ENCODE measurements at regions not wholly inside any gene's neighbourhood (a gene's known extent, or its start where the extent isn't known, plus 50 kb on each side); places are given as distances from the start of the nearest gene placed in this dataset.

- H3K9me3 Mint-ChIP-seq, result peaks cover 5% of the 10 kb centered on the region
- no peaks in the 10 kb centered on the region for H3K27me3 Mint-ChIP-seq
- H3K27ac Mint-ChIP-seq, result no peak overlapping the region
- no peak overlapping the region for H3K4me3 Mint-ChIP-seq
- H3K36me3 Mint-ChIP-seq (ENCODE audit: low read depth), result no peaks in the 10 kb centered on the region
- no peaks in the 10 kb centered on the region for H3K4me1 Mint-ChIP-seq (ENCODE audit: low read depth)
Measured at GRCh38 chr12:18992336-18992735, 137.2 kb upstream of the PLEKHA5 start.

- no peaks in the 10 kb centered on the region for H3K4me1 Mint-ChIP-seq (ENCODE audit: low read depth)
- no peaks in the 10 kb centered on the region for H3K27me3 Mint-ChIP-seq
- H3K4me3 Mint-ChIP-seq, result no peak overlapping the region
- no peak overlapping the region for H3K27ac Mint-ChIP-seq
- H3K36me3 Mint-ChIP-seq (ENCODE audit: low read depth), result no peaks in the 10 kb centered on the region
- peaks cover 5% of the 10 kb centered on the region for H3K9me3 Mint-ChIP-seq
Measured at GRCh38 chr12:18998343-18999261, 130.9 kb upstream of the PLEKHA5 start.

DNA sequence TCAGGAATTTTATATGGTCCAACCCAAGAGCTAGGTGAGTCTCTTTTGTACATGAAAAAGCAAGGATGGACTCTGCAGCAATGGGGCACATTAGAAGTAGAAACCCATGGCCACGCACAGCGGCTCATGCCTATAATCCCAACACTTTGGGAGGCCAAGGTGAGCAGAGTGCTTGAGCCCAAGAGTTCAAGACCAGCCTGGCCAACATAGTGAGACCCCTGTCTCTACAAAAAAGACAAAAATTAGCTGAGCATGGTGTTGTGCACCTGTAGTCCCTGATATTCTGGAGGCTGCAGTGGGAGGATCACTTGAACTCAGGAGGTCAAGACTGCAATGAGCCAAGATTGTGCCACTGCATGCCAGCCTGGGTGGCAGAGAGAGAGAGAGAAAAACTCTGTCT is 128.7 kb upstream of the PLEKHA5 start:
- Mint-ChIP-seq H3K4me3 (no peak overlapping the region), H3K27me3 (no peaks in the 10 kb centered on the region), H3K27ac (no peak overlapping the region)

GRCh38 chr12:19002216-19002615 is 127.3 kb upstream of the PLEKHA5 start:
- Mint-ChIP-seq H3K4me3 (no peak overlapping the region), H3K4me1 (ENCODE audit: low read depth) (no peaks in the 10 kb centered on the region), H3K27me3 (no peaks in the 10 kb centered on the region), H3K9me3 (no peaks in the 10 kb centered on the region), H3K27ac (no peak overlapping the region), H3K36me3 (ENCODE audit: low read depth) (no peaks in the 10 kb centered on the region)

More for the DNA sequence above, 128.7 kb upstream of the PLEKHA5 start:
- H3K4me1 Mint-ChIP-seq (ENCODE audit: low read depth), result no peaks in the 10 kb centered on the region
- no peaks in the 10 kb centered on the region for H3K36me3 Mint-ChIP-seq (ENCODE audit: low read depth)
- H3K9me3 Mint-ChIP-seq, result peaks cover 5% of the 10 kb centered on the region

- no peaks in the 10 kb centered on the region for H3K4me1 Mint-ChIP-seq (ENCODE audit: low read depth)
Measured at GRCh38 chr12:19003141-19003540, 126.4 kb upstream of the PLEKHA5 start.

DNA sequence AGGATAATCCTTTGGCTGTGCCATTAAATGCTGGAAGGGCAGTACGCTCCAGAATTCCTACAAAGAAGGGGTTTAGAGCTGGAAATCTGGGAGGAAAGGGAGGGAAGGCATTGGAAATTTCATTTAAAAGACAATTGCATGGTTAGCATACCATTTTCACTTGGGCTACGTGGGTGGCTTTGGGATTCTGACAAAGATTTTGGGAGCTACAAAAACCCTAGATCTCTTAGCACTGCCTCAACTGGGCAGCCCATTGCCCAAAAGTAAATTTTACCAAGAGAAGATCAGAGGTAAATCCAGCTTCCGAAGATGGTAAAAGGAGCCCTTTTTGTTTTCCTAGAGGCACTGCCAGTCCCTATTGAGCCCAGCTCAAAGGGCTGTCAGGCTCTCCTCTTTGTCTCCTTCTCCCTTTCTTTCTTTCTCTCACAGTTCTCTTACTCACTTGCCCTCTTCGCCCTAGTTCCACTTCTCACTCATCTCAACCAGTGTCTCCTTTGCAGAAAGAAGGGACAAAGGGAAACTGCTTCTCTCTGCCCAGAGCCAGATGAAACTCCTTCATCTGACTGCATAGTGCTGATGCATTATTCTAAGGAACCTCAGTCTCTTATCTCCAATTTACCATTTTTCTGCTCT is 125.4 kb upstream of the PLEKHA5 start:
- Mint-ChIP-seq H3K27ac (no peak overlapping the region), H3K36me3 (ENCODE audit: low read depth) (no peaks in the 10 kb centered on the region), H3K27me3 (no peaks in the 10 kb centered on the region), H3K4me3 (no peak overlapping the region), H3K9me3 (no peaks in the 10 kb centered on the region), H3K4me1 (ENCODE audit: low read depth) (no peaks in the 10 kb centered on the region)

More at GRCh38 chr12:19003141-19003540, 126.4 kb upstream of the PLEKHA5 start:
- Mint-ChIP-seq H3K27me3 (no peaks in the 10 kb centered on the region), H3K4me3 (no peak overlapping the region), H3K27ac (no peak overlapping the region), H3K9me3 (no peaks in the 10 kb centered on the region), H3K36me3 (ENCODE audit: low read depth) (no peaks in the 10 kb centered on the region)

DNA sequence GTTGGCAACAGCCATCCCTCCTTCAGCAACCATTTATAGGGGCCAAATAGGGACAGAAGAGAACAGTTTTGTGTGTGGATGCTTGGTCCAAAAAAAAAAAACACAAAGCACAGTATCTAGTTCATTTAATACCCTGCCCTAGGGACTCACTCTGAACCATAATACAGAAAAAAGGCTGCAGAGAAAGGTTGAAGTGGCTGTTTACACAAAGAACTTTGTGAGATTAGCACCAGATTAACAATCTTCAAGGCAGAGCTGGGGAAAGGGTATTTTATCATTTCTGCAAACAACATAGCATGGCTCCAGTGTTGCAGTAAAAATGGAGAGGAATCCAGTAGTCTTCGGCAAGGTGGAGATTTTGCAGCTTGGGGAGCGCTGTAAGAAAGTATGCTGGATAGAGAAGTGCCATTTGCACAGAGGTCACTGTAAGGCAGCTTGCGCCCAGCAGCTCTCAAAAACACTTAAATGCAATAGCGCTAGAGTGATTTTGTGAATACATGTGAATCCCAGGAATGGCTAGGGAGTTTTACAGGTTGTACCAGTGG is 124.2 kb upstream of the PLEKHA5 start:
- Mint-ChIP-seq H3K27ac (no peak overlapping the region), H3K9me3 (no peaks in the 10 kb centered on the region), H3K4me1 (ENCODE audit: low read depth) (no peaks in the 10 kb centered on the region), H3K36me3 (ENCODE audit: low read depth) (no peaks in the 10 kb centered on the region), H3K4me3 (no peak overlapping the region), H3K27me3 (no peaks in the 10 kb centered on the region)

DNA sequence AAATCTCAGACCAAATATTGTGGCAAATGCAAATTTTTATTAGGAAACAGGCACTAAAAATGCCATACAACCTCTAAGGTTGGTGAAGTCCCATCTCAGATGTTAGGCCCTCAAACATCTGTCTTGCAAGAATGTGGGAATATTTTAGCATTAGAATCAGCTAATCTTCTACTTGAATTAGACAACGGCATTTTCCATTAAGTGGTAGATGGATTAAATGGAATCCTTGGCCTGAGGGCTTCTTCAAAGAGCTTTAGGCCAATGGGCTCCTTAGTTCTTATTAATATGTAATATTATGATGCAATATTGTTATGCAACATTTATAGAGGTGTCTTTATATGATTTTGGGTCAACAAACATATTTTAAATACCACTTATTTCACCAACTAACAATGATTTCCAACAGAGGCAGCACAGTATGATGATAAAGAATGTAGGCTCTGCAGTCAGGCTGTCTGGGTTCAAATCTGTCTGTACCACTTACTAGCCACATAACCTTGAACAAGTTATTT is 122.9 kb upstream of the PLEKHA5 start:
- Mint-ChIP-seq H3K27ac (no peak overlapping the region), H3K4me3 (no peak overlapping the region), H3K36me3 (ENCODE audit: low read depth) (no peaks in the 10 kb centered on the region), H3K27me3 (no peaks in the 10 kb centered on the region), H3K9me3 (no peaks in the 10 kb centered on the region), H3K4me1 (ENCODE audit: low read depth) (no peaks in the 10 kb centered on the region)

DNA sequence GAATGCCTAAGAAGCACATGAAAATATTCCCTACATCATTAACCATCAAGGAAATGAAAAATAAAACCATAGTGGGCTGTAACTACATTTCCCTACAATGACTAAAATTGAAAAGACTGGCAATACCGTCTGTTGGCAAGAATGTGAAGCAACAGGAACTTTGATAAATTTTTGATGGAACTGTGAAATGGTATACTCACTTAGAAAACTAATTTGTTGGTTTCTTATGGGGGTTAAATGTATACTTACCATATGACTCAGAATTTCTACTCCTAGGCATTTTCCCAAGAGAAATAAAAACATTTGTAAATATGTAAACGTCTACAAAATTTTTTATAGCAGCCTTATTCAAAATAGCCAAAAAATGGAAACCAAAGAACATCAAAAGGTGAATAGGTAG is 121.4 kb upstream of the PLEKHA5 start:
- Mint-ChIP-seq H3K27ac (no peak overlapping the region), H3K9me3 (no peaks in the 10 kb centered on the region), H3K4me3 (no peak overlapping the region), H3K36me3 (ENCODE audit: low read depth) (no peaks in the 10 kb centered on the region), H3K4me1 (ENCODE audit: low read depth) (no peaks in the 10 kb centered on the region), H3K27me3 (no peaks in the 10 kb centered on the region)

GRCh38 chr12:19010087-19010486 is 119.4 kb upstream of the PLEKHA5 start:
- Mint-ChIP-seq H3K4me1 (ENCODE audit: low read depth) (no peaks in the 10 kb centered on the region), H3K27me3 (no peaks in the 10 kb centered on the region), H3K36me3 (ENCODE audit: low read depth) (no peaks in the 10 kb centered on the region), H3K9me3 (no peaks in the 10 kb centered on the region), H3K27ac (no peak overlapping the region), H3K4me3 (no peak overlapping the region)

- Mint-ChIP-seq H3K4me1 (ENCODE audit: low read depth) (no peaks in the 10 kb centered on the region), H3K9me3 (no peaks in the 10 kb centered on the region), H3K4me3 (no peak overlapping the region), H3K36me3 (ENCODE audit: low read depth) (no peaks in the 10 kb centered on the region), H3K27me3 (no peaks in the 10 kb centered on the region), H3K27ac (no peak overlapping the region)
Measured at GRCh38 chr12:19010726-19011125, 118.8 kb upstream of the PLEKHA5 start.

GRCh38 chr12:19012965-19013364 is 116.6 kb upstream of the PLEKHA5 start:
- Mint-ChIP-seq H3K4me3 (no peak overlapping the region), H3K27me3 (no peaks in the 10 kb centered on the region), H3K27ac (no peak overlapping the region), H3K4me1 (ENCODE audit: low read depth) (no peaks in the 10 kb centered on the region), H3K36me3 (ENCODE audit: low read depth) (no peaks in the 10 kb centered on the region), H3K9me3 (no peaks in the 10 kb centered on the region)

- no peaks in the 10 kb centered on the region for H3K36me3 Mint-ChIP-seq (ENCODE audit: low read depth)
- no peaks in the 10 kb centered on the region for H3K4me1 Mint-ChIP-seq (ENCODE audit: low read depth)
- H3K4me3 Mint-ChIP-seq, result no peak overlapping the region
- no peaks in the 10 kb centered on the region for H3K27me3 Mint-ChIP-seq
- H3K9me3 Mint-ChIP-seq, result no peaks in the 10 kb centered on the region
- no peak overlapping the region for H3K27ac Mint-ChIP-seq
Measured at GRCh38 chr12:19014240-19014639, 115.3 kb upstream of the PLEKHA5 start.

- no peaks in the 10 kb centered on the region for H3K9me3 Mint-ChIP-seq
- H3K4me1 Mint-ChIP-seq (ENCODE audit: low read depth), result no peaks in the 10 kb centered on the region
- H3K27me3 Mint-ChIP-seq, result no peaks in the 10 kb centered on the region
- H3K4me3 Mint-ChIP-seq, result no peak overlapping the region
- H3K36me3 Mint-ChIP-seq (ENCODE audit: low read depth), result no peaks in the 10 kb centered on the region
- H3K27ac Mint-ChIP-seq, result no peak overlapping the region
Measured at GRCh38 chr12:19015285-19015684, 114.2 kb upstream of the PLEKHA5 start.

DNA sequence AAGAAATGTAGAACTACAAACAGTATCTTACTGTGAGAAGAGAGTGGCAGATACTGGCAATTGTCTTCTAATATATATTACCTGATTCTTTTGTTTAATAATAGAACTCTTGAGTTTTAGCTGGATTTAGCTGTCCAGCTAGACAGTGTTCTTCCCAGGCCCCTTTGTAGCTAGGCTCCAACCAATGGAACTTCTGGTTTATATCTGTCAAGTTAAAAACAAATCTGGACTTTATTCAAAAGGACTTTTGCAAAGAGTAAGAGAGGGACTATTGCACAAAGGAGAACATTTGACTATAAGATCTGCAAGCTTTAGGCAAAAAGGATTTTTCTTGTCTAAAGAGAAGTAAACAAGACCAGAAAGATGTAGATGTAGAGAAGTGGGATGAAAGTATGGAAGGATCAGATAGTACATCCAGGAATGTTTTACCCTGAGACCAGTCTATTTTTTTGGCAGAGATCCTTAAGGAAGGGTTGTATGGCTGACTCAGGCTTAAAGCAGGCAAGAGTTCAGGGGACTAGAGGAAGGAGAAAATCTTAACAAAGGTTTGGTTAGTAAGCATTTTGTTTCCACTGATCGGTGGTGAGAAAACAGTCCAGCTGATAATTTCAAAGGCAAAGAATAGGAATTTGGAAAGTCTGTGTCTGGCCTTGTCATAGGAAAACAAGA is 111.1 kb upstream of the PLEKHA5 start:
- H3K27ac Mint-ChIP-seq, result no peak overlapping the region
- no peaks in the 10 kb centered on the region for H3K4me1 Mint-ChIP-seq (ENCODE audit: low read depth)
- H3K27me3 Mint-ChIP-seq, result no peaks in the 10 kb centered on the region

More for the DNA sequence above, 111.1 kb upstream of the PLEKHA5 start:
- Mint-ChIP-seq H3K9me3 (no peaks in the 10 kb centered on the region), H3K4me3 (no peak overlapping the region), H3K36me3 (ENCODE audit: low read depth) (no peaks in the 10 kb centered on the region)
